ENCODE measurements at regions not wholly inside any gene's neighbourhood (a gene's known extent, or its start where the extent isn't known, plus 50 kb on each side); places are given as distances from the start of the nearest gene placed in this dataset.

DNA sequence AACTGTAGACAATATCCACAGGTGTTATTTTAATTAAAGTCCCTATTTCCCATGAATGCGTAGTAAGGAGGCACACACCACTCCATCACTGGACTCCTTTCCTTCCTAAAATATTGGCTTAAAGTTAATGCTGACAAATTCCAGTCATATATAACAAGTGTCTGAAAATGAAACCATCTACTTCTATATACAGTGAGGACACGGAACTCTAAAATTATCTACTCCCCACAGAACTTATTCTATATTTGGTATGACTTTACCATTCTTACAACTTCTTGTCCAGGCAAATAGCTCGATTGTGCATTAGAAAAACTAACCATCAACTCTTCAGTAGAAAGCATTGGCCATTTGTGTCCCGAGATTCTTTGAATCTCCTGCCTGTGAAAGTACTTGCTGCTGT lies 1560.2 kb downstream of the EFNB2 start:
- no peak for TF ChIP-seq POLR2A (IDR thresholded peaks at IDR 0.05; ENCODE audit: control extremely low read depth in 1 of 2, low read depth in 2 of 2, low read length in 2 of 2)
- TF ChIP-seq, protein P1, sequence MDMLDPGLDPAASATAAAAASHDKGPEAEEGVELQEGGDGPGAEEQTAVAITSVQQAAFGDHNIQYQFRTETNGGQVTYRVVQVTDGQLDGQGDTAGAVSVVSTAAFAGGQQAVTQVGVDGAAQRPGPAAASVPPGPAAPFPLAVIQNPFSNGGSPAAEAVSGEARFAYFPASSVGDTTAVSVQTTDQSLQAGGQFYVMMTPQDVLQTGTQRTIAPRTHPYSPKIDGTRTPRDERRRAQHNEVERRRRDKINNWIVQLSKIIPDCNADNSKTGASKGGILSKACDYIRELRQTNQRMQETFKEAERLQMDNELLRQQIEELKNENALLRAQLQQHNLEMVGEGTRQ (IDR thresholded peaks at IDR 0.05; ENCODE audit: low read length): no peak
- TF ChIP-seq EP300 (IDR thresholded peaks at IDR 0.05; ENCODE audit: borderline replicate concordance in 1 of 2, low read depth in 2 of 2, low read length in 2 of 2): no peak
